AG10803 (cell line): ENCODE measurements at regions not wholly inside any gene's neighbourhood (a gene's known extent, or its start where the extent isn't known, plus 50 kb on each side); places are given as distances from the start of the nearest gene placed in this dataset.
"Not testable (repeated sequence)": the region's sequence is repeated elsewhere in the genome, so short reads cannot be mapped to it uniquely, and the experiment has no call there.

Experiments
- DNase-seq: peaks from one replicate; pipeline ENCODE4 v3.0.0; 2010; ENCODE audit warnings: low read depth
- H3K4me3 ChIP-seq: 2 replicates; pipeline ENCODE4 v1.5.1; 2011; ENCODE audit warnings: mild to moderate bottlenecking, low read length, control low read depth
- CTCF ChIP-seq: conservative IDR thresholded peaks from 2 replicates; pipeline ENCODE4 v1.5.1; 2011; ENCODE audit warnings: mild to moderate bottlenecking, low read length, control low read depth, inconsistent platforms

- no peak overlapping the region for H3K4me3 ChIP-seq
- no peak for DNase-seq
- TF ChIP-seq CTCF: no peak
Measured at GRCh38 chr18:10252952-10253705, 201.3 kb upstream of the APCDD1 start.

DNA sequence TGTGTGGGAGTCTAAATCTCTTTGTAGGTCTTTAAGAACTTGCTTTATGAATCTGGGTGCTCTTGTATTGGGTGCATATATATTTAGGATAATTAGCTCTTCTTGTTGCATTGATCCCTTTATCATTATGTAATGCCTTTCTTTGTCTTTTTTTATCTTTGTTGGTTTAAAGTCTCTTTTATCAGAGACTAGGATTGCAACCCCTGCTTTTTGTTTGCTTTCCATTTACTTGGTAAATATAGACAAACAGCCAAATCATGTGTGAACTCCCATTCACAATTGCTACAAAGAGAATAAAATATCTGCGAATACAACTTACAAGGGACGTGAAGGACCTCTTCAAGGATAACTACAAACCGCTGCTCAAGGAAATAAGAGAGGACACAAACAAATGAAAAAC lies 198.2 kb upstream of the APCDD1 start:
- H3K4me3 ChIP-seq, DNase-seq: not testable (repeated sequence)

DNA sequence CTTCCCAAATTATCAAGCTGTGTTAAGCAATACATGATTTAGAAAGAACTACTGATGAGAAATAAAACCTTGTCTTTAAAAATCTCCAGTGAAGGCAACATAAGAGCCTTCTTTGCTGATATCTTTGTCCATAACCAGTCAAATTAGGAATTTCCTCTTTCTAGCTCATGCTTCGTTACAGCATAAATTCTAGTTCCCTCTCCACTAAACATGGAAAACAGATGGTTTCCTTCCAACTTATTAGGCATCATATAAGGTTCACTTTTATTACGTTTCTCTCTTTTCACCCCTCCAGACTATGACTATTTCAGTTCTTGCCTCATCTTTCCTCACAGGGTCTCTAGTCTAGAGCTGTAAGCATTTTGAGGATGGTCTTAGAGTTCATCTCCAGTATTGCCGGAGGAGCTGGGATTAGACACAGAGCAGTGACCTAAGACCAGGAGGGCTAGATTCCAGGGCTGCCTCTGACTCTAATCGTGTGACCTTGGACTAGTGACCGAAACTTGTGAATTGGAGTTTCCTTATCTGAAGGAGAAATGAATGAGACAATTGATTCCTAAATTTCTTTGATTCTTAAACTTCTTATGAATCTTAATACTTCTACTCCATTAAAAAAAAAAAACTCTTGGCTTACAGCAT lies 195.5 kb upstream of the APCDD1 start:
- DNase-seq: no peak
- H3K4me3 ChIP-seq: no peak overlapping the region
- TF ChIP-seq CTCF: no peak

- no peak for DNase-seq
- no peak for TF ChIP-seq CTCF
- H3K4me3 ChIP-seq: no peak overlapping the region
Measured at GRCh38 chr18:10259901-10260300, 194.5 kb upstream of the APCDD1 start.

GRCh38 chr18:10261344-10262276 lies 192.8 kb upstream of the APCDD1 start:
- no peak for TF ChIP-seq CTCF
- DNase-seq: no peak
- H3K4me3 ChIP-seq: no peak overlapping the region

DNA sequence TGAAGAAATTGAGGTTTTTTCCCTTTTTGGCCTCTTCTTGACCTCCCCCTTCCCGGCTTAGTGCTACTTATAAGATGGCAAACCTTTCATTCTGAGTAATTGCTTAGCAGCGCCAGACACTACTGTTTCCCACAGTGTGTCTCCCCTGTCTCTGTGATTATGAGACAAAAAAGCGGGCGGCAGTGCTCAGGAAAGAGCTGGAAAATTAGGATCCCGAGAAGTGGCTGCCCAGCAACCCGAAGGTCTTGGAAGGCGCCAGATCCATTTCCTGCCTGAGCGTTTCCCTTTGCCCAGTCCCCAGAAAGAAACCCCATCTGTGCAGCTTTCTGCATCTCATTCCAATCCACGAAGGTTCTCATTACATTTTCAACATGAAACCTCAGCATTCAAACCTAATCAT lies 191.9 kb upstream of the APCDD1 start:
- TF ChIP-seq CTCF: no peak
- no peak overlapping the region for H3K4me3 ChIP-seq

DNA sequence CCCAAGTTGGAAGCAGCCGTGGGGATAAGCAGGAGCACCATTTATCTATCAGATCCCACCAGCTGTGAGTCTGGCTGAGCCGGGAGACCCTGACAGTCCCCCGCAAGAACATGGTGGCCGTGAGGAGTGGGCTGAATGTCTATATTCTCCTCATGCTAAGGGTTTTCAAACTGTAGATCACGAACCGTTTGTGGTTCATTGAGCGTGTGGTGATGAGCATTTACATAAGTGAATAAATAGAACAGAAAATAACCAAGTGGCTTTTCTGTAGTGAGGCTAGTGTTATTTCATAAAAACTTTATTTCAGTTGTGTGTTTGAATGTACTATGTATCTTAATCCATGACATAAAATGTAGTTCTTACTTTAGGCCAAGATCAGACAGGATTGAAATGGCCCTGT lies 190.2 kb upstream of the APCDD1 start:
- no peak overlapping the region for H3K4me3 ChIP-seq
- TF ChIP-seq CTCF: no peak
- DNase-seq: no peak

More for the DNA sequence above, 191.9 kb upstream of the APCDD1 start:
- DNase-seq: no peak
